Gastrocnemius medialis (tissue), 4 donors: ENCODE measurements at regions not wholly inside any gene's neighbourhood (a gene's known extent, or its start where the extent isn't known, plus 50 kb on each side); places are given as distances from the start of the nearest gene placed in this dataset.

Experiments
- ATAC-seq, 2 donors: fragments of 150-250 bp; one replicate each; pipeline ENCODE4 v1.9.1; 2016
- DNase-seq, 2 donors: peaks; one replicate each; pipeline ENCODE4 v3.0.0-alpha.2; 2019
- H3K27ac ChIP-seq, 4 donors: fragments of 200-600 bp; sonication (generic); 1 replicate in 1 of 4; 2 replicates in 3 of 4; pipeline ENCODE4 v1.5.1; 2016 to 2018; ENCODE audit warnings: mild to moderate bottlenecking in 2 of 4, moderate library complexity in 1 of 4
- H3K27me3 ChIP-seq, 3 donors: fragments of 200-600 bp; sonication (generic) in 2 of 3; 1 replicate in 1 of 3; 2 replicates in 2 of 3; pipeline versions ENCODE4 v1.5.1 to v1.6.0; 2016 to 2019; ENCODE audit warnings: mild to moderate bottlenecking in 1 of 3, moderate library complexity in 1 of 3
- H3K36me3 ChIP-seq, 2 donors: fragments of 200-600 bp; sonication (generic) in 1 of 2; one replicate each; pipeline ENCODE4 v1.5.1; 2017 to 2018
- H3K4me1 ChIP-seq, 2 donors: fragments of 200-600 bp; sonication (generic) in 1 of 2; one replicate each; pipeline ENCODE4 v1.5.1; 2016 to 2017; ENCODE audit warnings: mild to moderate bottlenecking in 2 of 2
- H3K4me3 ChIP-seq, 4 donors: fragments of 200-600 bp; sonication (generic) in 3 of 4; 1 replicate in 1 of 4; 2 replicates in 3 of 4; pipeline ENCODE4 v1.5.1; 2016 to 2019; ENCODE audit warnings: mild to moderate bottlenecking in 2 of 4
- H3K9me3 ChIP-seq, 3 donors: fragments of 200-600 bp; sonication (generic) in 2 of 3; 1 replicate in 1 of 3; 2 replicates in 2 of 3; pipeline ENCODE4 v1.5.1; 2016 to 2019
- POLR2A ChIP-seq, 2 donors: fragments of 450-650 bp; IDR thresholded peaks; one replicate each; pipeline ENCODE4 v1.6.1; 2017; ENCODE audit warnings: antibody characterized with exemption in 2 of 2, mild to moderate bottlenecking in 2 of 2, moderate library complexity in 2 of 2
- in situ Hi-C, 4 donors: fragments of 200-750 bp; cut with MboI; loops; one replicate each; pipeline versions ENCODE4 v1.15.0 to v1.8.0; 2017; ENCODE audit warnings: low sequenced_read_pairs in 4 of 4
- intact Hi-C: fragments of 100-400 bp; cut with DNase I; formaldehyde crosslinking; loops from one replicate; pipeline ENCODE4 v1.15.1; 2023; ENCODE audit warnings: low total_unique reads
- TF ChIP-seq, protein P1 (sequence below), 5 experiments: fragments of 450-650 bp in 3 of 5; fragments of 200-600 bp in 2 of 5; sonication (generic) in 2 of 5; IDR thresholded peaks in 4 of 5; conservative IDR thresholded peaks in 1 of 5; 1 replicate in 4 of 5; 2 replicates in 1 of 5; pipeline ENCODE4 v1.5.1; 2016 to 2019; ENCODE audit warnings: antibody characterized with exemption in 5 of 5, mild to moderate bottlenecking in 3 of 5, moderate library complexity in 3 of 5

DNA sequence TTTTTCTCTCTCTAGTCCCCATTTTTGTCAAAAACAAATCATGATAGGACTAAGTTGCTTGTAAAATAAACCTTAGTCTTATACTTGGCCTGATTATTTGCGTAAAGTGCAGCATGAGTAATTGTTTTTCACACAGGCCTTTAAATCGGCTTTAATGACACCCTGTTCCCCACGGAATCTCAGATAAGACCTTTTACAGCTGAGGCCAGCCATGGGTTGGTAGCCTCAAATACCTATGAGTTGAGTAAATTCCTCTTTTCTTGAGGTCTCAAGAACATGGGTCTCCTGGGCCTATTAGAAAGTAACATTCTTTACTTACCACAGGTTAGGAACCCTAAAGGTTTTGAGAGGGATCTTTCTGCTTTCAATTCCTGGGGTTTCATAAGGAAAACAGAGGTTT is 761.0 kb upstream of the PHF14 start:
- intact Hi-C loops = no loop called here
- no peaks in the 10 kb centered on the region for H3K36me3 ChIP-seq
- TF ChIP-seq, protein P1, sequence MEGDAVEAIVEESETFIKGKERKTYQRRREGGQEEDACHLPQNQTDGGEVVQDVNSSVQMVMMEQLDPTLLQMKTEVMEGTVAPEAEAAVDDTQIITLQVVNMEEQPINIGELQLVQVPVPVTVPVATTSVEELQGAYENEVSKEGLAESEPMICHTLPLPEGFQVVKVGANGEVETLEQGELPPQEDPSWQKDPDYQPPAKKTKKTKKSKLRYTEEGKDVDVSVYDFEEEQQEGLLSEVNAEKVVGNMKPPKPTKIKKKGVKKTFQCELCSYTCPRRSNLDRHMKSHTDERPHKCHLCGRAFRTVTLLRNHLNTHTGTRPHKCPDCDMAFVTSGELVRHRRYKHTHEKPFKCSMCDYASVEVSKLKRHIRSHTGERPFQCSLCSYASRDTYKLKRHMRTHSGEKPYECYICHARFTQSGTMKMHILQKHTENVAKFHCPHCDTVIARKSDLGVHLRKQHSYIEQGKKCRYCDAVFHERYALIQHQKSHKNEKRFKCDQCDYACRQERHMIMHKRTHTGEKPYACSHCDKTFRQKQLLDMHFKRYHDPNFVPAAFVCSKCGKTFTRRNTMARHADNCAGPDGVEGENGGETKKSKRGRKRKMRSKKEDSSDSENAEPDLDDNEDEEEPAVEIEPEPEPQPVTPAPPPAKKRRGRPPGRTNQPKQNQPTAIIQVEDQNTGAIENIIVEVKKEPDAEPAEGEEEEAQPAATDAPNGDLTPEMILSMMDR (IDR thresholded peaks at IDR 0.05 in 4 of 5, conservative IDR thresholded peaks at IDR 0.05 in 1 of 5) = no peak
- TF ChIP-seq POLR2A (IDR thresholded peaks at IDR 0.05) = no peak
- no peaks in the 10 kb centered on the region for H3K4me1 ChIP-seq
- H3K27ac ChIP-seq = no peak overlapping the region
- no peak for ATAC-seq
- in situ Hi-C loops = no loop called here
- no peak for DNase-seq
- no peak overlapping the region for H3K4me3 ChIP-seq
- no peaks in the 10 kb centered on the region for H3K9me3 ChIP-seq
- H3K27me3 ChIP-seq = no peaks in the 10 kb centered on the region

- Histone ChIP-seq H3K36me3 (no peaks in the 10 kb centered on the region), H3K27me3 (no peaks in the 10 kb centered on the region), H3K4me1 (no peaks in the 10 kb centered on the region), H3K27ac (no peak overlapping the region), H3K4me3 (no peak overlapping the region), H3K9me3 (no peaks in the 10 kb centered on the region)
- no peak for DNase-seq
- in situ Hi-C loops (no loop called here), intact Hi-C loops (no loop called here)
- ATAC-seq = no peak
- TF ChIP-seq, protein P1 (IDR thresholded peaks at IDR 0.05 in 4 of 5, conservative IDR thresholded peaks at IDR 0.05 in 1 of 5) = no peak
- TF ChIP-seq POLR2A (IDR thresholded peaks at IDR 0.05) = no peak
These were observed 757.2 kb upstream of the PHF14 start for GRCh38 chr7:10216462-10216861.

- Histone ChIP-seq H3K9me3 (no peaks in the 10 kb centered on the region), H3K27me3 (no peaks in the 10 kb centered on the region), H3K4me3 (no peak overlapping the region), H3K36me3 (no peaks in the 10 kb centered on the region), H3K27ac (no peak overlapping the region), H3K4me1 (no peaks in the 10 kb centered on the region)
- in situ Hi-C loops (no loop called here), intact Hi-C loops (no loop called here)
- DNase-seq (no peak), ATAC-seq (no peak)
- no peak for TF ChIP-seq POLR2A (IDR thresholded peaks at IDR 0.05)
- TF ChIP-seq, protein P1 (IDR thresholded peaks at IDR 0.05 in 4 of 5, conservative IDR thresholded peaks at IDR 0.05 in 1 of 5) = no peak
These were observed 752.6 kb upstream of the PHF14 start for GRCh38 chr7:10221084-10221483.

DNA sequence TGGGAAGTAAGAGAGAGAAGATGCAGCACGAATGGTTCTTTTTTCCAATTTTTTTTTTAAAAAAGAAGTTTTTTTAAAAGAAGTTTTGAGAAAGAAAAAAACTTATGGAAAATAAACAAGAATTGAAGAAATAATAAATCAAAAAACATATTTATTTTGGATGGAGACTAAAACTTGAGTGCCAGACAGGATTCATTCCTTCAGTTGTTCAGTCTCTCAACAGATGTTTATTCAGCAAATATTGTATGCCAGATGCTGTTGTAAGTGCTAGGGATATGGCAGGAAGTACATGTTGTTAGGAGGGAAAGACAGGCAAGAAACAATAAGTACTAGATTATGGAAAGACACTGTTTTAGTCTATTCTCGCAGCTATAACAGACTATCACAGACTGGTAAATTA is 750.7 kb upstream of the PHF14 start:
- Histone ChIP-seq H3K9me3 (no peaks in the 10 kb centered on the region), H3K27me3 (no peaks in the 10 kb centered on the region), H3K4me3 (no peak overlapping the region), H3K27ac (no peak overlapping the region), H3K4me1 (no peaks in the 10 kb centered on the region), H3K36me3 (no peaks in the 10 kb centered on the region)
- DNase-seq (no peak), ATAC-seq (no peak)
- in situ Hi-C loops = no loop called here
- intact Hi-C loops = no loop called here
- TF ChIP-seq, protein P1 (IDR thresholded peaks at IDR 0.05 in 4 of 5, conservative IDR thresholded peaks at IDR 0.05 in 1 of 5) = no peak
- TF ChIP-seq POLR2A (IDR thresholded peaks at IDR 0.05) = no peak

DNA sequence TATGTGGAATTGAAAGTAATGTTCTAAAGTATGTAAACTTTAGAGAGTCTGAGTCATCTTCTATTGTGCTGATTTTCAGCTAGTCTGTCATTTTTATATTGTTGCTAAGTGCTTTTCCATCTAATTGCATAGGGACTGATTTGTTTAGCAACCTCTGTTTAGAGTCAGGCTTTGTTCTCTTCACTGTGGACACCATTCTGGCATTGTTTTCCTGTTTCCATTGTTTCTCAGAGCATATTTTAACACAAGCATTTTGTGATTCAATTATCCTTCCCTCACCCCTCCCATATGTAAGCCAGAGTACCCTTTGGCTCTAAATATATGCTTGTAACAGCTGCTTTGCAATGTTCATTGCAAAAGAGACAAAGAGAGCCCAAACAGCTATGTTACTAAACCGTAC is 748.4 kb upstream of the PHF14 start:
- no peak overlapping the region for H3K4me3 ChIP-seq
- no peak for DNase-seq
- no peak for ATAC-seq
- no peak overlapping the region for H3K27ac ChIP-seq
- no peaks in the 10 kb centered on the region for H3K9me3 ChIP-seq
- no peaks in the 10 kb centered on the region for H3K36me3 ChIP-seq
- no peaks in the 10 kb centered on the region for H3K4me1 ChIP-seq
- intact Hi-C loops = no loop called here
- TF ChIP-seq, protein P1 (IDR thresholded peaks at IDR 0.05 in 4 of 5, conservative IDR thresholded peaks at IDR 0.05 in 1 of 5) = no peak
- no peak for TF ChIP-seq POLR2A (IDR thresholded peaks at IDR 0.05)
- in situ Hi-C loops = no loop called here
- no peaks in the 10 kb centered on the region for H3K27me3 ChIP-seq
